ENCODE measurements at regions not wholly inside any gene's neighbourhood (a gene's known extent, or its start where the extent isn't known, plus 50 kb on each side); places are given as distances from the start of the nearest gene placed in this dataset.
A peak's percentile ranks its signal among the peaks of the same experiment; 100 is the strongest.

DNA sequence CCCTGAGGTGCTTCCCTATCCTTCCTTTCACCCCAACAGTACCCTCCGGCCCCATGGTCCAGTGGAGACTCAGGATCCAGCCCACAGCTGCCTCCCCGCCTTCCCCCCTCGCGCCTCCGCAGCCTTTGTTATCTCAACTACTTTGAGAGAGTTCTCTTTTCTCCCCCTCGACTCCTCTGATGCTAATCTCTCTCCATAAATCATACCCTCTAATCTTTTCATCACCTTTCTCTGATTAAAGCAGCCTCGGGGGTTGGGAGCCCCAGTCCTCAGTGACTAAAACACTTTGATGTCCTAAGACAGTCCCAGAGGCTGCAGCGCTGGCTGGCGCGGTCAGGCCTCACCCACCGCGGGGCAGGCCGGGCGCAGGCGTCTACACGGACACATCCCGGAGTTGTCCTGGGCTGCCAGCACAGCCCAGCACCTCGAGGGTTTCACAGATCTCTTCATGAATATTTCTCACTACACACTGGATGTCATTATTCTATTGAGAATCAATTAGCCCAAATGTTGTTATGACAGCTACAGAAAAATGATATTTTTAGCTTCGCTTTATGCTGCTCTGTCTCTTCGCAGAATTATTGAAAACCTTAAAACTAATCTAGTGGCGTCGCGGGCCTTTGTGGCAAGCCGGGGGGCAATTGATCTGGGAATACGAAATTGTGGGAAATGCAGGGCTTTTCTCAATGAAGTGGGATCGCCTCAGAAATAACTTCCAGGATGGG lies 289.5 kb downstream of the RRAGC start (continued):
- TF ChIP-seq ESRRA (IDR thresholded peaks at IDR 0.05; ENCODE audit: borderline replicate concordance, low read depth) = no peak
- TF ChIP-seq, protein P1, sequence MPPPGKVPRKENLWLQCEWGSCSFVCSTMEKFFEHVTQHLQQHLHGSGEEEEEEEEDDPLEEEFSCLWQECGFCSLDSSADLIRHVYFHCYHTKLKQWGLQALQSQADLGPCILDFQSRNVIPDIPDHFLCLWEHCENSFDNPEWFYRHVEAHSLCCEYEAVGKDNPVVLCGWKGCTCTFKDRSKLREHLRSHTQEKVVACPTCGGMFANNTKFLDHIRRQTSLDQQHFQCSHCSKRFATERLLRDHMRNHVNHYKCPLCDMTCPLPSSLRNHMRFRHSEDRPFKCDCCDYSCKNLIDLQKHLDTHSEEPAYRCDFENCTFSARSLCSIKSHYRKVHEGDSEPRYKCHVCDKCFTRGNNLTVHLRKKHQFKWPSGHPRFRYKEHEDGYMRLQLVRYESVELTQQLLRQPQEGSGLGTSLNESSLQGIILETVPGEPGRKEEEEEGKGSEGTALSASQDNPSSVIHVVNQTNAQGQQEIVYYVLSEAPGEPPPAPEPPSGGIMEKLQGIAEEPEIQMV (tag; conservative IDR thresholded peaks at IDR 0.05; ENCODE audit: low read depth) = no peak
- 0 out of 2 replicates have a peak, but pooled peaks have one; percentile 23 for TF ChIP-seq DPF2 (IDR thresholded peaks at IDR 0.05)
- TF ChIP-seq, protein P2, sequence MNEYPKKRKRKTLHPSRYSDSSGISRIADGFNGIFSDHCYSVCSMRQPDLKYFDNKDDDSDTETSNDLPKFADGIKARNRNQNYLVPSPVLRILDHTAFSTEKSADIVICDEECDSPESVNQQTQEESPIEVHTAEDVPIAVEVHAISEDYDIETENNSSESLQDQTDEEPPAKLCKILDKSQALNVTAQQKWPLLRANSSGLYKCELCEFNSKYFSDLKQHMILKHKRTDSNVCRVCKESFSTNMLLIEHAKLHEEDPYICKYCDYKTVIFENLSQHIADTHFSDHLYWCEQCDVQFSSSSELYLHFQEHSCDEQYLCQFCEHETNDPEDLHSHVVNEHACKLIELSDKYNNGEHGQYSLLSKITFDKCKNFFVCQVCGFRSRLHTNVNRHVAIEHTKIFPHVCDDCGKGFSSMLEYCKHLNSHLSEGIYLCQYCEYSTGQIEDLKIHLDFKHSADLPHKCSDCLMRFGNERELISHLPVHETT (CRISPR knock-in tag; conservative IDR thresholded peaks at IDR 0.05 in 1 of 2, IDR thresholded peaks at IDR 0.05 in 1 of 2) = no peak
- TF ChIP-seq MECOM (CRISPR knock-in tag; IDR thresholded peaks at IDR 0.05) = no peak
- peak in 1 of 2 experiments; percentile 52; a peak in 1 of 4 replicates for TF ChIP-seq MAZ (CRISPR knock-in tag; conservative IDR thresholded peaks at IDR 0.05 in 1 of 2, IDR thresholded peaks at IDR 0.05 in 1 of 2)
- TF ChIP-seq EP300 (IDR thresholded peaks at IDR 0.05; ENCODE audit: low read length) = peak; percentile 32; the same call in 1 of the 2 replicates
- TF ChIP-seq BCOR (IDR thresholded peaks at IDR 0.05) = no peak
- TF ChIP-seq ZBTB7A (IDR thresholded peaks at IDR 0.05; ENCODE audit: borderline replicate concordance, control insufficient read depth, low read depth, low read length) = no peak
- no peak for TF ChIP-seq PHF8 (IDR thresholded peaks at IDR 0.05; ENCODE audit: borderline replicate concordance, low read length)
- TF ChIP-seq CBX3 (IDR thresholded peaks at IDR 0.05; ENCODE audit: borderline replicate concordance in 1 of 2, low read length in 2 of 2) = no peak
- no peak for TF ChIP-seq BDP1 (IDR thresholded peaks at IDR 0.05; ENCODE audit: insufficient read depth, insufficient read length)
- no peak for TF ChIP-seq SRSF3 (IDR thresholded peaks at IDR 0.05; ENCODE audit: insufficient read depth, low read length)
- no peak for TF ChIP-seq ELF4 (CRISPR knock-in tag; IDR thresholded peaks at IDR 0.05)
- TF ChIP-seq, protein P3, sequence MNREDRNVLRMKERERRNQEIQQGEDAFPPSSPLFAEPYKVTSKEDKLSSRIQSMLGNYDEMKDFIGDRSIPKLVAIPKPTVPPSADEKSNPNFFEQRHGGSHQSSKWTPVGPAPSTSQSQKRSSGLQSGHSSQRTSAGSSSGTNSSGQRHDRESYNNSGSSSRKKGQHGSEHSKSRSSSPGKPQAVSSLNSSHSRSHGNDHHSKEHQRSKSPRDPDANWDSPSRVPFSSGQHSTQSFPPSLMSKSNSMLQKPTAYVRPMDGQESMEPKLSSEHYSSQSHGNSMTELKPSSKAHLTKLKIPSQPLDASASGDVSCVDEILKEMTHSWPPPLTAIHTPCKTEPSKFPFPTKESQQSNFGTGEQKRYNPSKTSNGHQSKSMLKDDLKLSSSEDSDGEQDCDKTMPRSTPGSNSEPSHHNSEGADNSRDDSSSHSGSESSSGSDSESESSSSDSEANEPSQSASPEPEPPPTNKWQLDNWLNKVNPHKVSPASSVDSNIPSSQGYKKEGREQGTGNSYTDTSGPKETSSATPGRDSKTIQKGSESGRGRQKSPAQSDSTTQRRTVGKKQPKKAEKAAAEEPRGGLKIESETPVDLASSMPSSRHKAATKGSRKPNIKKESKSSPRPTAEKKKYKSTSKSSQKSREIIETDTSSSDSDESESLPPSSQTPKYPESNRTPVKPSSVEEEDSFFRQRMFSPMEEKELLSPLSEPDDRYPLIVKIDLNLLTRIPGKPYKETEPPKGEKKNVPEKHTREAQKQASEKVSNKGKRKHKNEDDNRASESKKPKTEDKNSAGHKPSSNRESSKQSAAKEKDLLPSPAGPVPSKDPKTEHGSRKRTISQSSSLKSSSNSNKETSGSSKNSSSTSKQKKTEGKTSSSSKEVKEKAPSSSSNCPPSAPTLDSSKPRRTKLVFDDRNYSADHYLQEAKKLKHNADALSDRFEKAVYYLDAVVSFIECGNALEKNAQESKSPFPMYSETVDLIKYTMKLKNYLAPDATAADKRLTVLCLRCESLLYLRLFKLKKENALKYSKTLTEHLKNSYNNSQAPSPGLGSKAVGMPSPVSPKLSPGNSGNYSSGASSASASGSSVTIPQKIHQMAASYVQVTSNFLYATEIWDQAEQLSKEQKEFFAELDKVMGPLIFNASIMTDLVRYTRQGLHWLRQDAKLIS (CRISPR knock-in tag; IDR thresholded peaks at IDR 0.05) = no peak
- TF ChIP-seq, protein P4, sequence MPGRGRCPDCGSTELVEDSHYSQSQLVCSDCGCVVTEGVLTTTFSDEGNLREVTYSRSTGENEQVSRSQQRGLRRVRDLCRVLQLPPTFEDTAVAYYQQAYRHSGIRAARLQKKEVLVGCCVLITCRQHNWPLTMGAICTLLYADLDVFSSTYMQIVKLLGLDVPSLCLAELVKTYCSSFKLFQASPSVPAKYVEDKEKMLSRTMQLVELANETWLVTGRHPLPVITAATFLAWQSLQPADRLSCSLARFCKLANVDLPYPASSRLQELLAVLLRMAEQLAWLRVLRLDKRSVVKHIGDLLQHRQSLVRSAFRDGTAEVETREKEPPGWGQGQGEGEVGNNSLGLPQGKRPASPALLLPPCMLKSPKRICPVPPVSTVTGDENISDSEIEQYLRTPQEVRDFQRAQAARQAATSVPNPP (IDR thresholded peaks at IDR 0.05; ENCODE audit: borderline replicate concordance, insufficient read depth, insufficient read length) = no peak
- no peak for TF ChIP-seq SAFB (IDR thresholded peaks at IDR 0.05; ENCODE audit: borderline replicate concordance, low read depth, low read length)
- peak; percentile 38; the same call in 1 of the 2 replicates for TF ChIP-seq CTBP1 (IDR thresholded peaks at IDR 0.05; ENCODE audit: borderline replicate concordance)
- 0 out of 4 replicates have a peak, but pooled peaks of 1 of the 2 experiments have one; percentile 23 for TF ChIP-seq TEAD1 (CRISPR knock-in tag; IDR thresholded peaks at IDR 0.05)
- no peak for TF ChIP-seq HNRNPL (IDR thresholded peaks at IDR 0.05; ENCODE audit: low read depth, low read length)

All from K562 (cell line).